ENCODE measurements at regions not wholly inside any gene's neighbourhood (a gene's known extent, or its start where the extent isn't known, plus 50 kb on each side); places are given as distances from the start of the nearest gene placed in this dataset.

DNA sequence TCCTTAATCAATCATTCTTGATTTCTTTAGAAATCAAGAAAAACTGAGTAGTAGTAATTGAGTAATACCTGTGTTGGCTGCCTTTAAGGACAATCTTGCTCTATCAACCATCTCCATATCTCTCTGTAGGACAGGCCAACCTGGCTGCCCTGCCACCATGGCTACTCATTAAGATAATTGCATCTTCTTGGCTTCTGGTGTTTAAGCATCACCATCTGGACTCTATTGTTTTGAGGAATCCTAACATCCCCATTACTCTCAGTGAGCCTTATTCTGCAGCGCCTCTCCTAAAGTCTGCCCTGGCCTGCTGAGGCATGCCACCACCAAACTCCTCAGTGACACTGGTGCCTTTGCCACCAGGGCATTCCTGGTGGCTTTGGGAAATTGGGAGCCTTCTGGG is 442.6 kb upstream of the ZNF507 start:
- ATAC-seq: no peak

DNA sequence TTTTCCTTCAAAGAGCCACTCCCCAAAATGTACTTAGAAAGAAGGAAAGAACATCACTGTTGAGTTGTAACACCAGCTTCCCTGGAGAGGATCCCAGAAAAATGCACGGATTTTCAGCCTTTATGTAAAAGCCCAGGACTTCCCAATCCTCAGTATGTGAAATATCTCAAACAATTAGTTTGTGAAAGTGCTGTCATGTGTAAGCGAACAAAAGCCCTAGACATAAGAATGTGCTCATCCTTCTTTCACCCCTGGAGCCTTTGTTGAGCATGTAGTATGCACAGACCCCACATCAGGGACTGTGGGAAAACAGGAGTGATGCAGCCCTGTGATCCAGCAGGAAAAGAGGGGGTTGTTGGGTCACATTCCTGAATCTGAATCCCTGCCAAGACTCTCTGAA is 441.4 kb upstream of the ZNF507 start:
- no peak for ATAC-seq

DNA sequence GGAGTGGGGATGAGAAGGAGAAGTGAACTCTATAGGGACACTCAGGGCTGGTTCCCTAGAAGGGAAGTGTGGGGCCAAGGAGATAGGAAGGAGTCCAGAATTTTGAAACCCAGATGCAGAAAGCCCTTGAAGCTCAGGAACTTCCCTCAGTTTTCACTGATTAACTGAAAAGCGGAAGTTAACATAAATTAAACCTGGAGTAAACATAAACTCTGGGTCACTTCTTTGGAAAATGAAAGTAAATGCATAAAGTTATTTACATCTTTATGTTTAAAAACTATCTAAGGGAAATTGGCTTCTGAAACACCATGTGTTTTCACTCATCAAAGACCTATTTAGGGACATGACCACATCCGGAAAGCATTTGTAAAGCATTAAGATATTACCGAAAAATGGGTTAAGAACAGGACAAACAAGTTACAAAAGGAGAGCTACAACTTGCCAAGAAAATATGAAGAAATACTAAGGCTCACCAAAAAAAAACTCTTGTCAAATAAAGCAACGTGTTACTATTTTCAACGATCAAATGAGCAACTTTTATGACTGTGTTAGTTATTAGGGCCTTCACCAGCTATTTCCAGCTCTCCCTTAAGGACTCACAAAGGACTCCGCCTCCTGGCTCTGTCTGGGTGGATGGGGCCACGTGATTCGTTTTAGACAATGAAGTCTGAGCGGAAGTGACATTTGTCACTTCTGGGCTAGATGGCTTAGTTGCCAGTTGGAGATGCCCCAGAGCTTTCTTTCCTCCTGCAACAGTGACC is 439.1 kb upstream of the ZNF507 start:
- no peak for ATAC-seq

DNA sequence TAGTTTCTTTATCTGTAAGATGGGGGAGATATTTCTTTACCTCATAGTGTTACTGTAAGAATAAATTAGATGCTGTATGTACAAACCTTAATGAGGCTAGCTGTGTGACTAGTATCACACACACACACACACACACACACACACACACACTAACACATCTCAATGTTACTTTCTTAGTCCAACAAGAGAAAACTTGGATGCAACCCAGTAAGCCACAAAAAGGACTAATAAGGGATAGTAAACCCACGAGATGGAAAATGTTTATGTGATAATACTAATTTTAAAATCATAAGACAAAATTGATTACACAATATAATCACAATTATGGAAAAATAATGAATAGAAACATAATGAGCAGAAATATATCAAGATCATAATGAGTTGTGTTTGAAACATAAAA is 437.7 kb upstream of the ZNF507 start:
- no peak for ATAC-seq

DNA sequence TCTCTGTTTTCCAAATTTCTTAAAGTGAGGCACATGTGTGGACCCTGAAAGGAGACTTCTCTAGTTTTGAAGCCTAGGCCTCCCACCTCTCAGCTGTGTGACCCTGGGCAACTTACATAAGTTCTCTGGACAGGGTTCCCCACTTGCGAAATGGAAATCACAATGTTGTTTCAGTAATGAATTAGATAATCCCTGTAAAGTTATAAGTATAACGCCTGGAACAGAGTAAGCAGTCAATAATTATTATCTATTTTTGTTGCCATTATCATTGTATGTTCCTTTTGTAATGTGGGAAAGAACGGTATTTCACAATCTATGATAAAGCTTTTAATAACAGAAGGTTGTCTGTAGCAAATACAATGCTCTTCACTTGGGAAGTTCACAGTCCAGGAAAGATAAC is 437.3 kb upstream of the ZNF507 start:
- ATAC-seq: no peak

DNA sequence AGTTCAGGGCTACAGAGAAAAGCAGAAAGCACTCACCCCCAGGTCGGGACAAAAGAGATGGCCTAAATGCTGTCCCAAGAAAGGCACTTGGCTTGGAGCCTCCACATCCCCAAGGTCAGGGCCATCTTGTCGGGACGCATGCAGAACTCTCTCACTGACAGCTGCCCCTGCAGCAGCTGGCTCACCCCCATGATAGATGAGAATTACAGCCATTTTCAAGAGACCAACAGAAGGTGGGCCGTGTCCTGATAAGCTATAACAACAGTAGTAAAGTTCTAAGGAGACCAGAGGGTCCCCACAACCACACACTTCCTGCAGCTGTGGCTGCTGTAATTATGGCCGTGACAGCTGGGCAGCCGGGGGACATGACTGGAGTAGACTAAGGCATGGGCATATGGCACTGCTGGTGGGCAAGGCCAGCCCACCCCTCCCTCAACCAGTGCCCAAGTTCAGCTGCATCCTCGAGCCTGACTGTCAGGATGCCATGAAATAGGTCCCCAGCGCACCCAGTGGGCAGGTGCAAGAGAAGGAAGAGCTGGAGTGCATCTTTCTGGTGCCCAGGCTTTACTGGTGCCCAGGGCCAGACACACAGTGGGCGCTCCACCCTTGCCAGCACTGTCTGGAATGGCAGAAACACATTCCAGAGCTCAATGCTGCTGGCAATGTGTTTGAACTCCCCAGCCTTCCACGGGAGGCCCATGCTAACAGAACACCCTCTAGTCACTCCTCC is 436.7 kb upstream of the ZNF507 start:
- no peak for ATAC-seq

DNA sequence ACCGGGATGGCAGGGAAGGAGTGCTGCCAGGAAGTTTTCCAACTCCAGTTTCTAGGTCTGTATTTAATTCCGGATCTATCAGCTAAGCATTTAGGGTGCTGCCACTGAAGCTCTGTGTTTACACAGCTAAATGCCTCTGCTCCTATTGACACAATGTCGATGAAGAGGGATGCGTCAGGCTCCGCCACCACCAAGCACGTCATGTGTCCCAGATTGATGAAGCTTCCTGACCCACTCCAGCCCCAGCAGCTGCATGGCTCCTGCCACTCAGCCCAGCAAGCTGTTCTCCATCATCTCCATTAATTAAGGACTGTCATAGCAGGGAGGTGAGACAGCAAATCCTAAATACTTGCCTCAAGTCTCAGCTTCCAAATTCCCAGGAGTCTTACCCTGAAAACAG is 435.2 kb upstream of the ZNF507 start:
- ATAC-seq: no peak

DNA sequence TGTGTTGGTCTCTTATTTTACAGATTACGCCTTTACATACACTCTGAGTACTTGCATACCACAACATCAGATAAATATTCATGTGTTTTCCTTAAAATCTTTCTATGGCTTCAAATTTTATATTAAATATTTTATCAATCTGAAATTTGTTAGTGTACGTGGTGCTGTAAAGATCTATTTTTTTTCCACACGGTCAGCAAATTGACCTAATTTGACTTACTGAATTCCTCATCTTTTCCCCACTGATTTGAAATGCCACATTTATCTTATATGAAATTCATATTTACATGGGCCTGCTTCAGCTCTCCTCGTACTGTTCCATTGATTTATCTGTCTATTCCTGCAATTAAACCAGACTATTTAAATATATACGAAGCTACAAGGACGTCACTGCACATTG is 433.8 kb upstream of the ZNF507 start:
- ATAC-seq: no peak

DNA sequence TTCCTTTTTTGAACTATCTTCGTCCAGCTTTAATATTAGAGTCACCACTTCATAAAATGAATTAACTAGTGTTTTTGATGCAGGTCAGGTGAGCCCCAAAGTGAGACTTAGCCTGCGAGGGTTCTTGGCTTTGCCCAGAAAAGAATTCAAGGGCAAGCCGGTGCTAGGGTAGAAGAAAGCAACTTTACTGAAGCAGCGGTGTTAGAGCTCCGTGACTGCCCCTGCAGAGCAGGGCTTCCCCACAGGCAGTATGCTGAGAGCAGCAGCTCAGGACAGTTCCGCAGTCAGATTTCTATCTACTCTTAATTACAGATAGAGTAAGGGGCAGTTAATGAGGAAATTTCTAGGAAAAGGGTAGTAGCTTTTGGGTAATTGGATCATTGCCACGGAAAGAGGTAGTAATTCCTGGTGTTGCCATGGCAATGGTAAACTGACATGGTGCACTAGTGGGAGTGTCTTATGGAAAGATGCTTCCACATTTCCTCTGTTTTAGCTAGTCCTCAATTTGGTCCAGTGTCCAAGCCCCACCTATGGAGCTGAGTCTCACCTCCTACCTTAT is 432.2 kb upstream of the ZNF507 start:
- no peak for ATAC-seq

DNA sequence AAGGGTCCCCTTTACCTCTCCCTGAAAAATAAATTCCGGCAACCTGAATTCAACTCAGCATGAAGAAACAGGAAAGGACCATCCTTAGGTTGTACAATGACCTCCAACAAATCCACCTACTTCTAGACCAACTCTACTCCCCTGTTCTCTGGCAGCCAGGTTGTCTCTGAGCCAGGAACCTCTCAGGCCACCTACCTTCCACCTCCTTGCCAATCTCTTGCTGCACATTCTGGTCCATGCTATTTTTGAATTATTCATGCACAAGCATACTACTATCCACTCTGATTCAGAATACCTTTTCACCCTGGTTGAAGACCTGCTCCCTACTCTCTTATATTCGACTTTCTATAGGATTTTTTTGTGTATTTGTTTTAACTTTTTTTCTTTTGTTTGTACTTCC is 415.0 kb upstream of the ZNF507 start:
- no peak for ATAC-seq

DNA sequence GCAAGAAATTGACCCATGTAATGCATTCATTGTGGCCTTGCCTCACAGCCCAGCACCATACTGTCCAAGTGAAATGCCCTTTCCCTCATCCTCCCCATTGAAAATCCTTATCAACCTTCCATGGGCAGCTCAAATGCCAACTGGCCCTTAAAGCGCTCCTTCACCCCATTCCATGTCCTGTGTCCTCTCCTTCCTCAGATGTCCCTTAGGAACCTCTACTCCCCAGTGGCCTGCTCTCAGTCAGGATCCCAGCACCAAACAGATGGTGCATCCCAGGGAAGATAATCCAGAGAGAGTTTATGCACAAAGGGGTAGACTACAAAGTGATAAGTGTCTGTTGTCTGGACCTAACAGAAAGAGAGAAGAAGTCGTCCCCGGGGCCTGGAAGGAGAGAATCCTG is 407.4 kb upstream of the ZNF507 start:
- no peak for ATAC-seq

DNA sequence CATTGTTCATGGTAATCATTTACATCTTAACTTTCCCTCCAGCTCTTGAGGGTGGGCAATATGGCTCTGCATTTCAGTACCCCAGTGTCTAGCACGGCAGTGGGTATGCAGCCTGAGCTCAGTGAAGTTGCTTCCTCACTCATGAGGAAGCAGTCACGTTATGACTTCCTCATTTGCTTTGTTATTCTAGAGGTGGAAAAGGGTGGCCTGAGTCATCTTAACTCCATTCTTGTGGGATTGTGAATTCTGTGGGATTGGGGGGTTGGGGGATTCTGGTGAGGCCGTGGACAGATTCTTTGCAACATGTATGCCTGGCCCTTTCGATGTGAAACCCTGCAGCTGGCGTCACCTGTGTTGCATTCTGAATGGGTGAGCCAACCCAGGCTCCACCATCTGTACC is 406.7 kb upstream of the ZNF507 start:
- no peak for ATAC-seq

DNA sequence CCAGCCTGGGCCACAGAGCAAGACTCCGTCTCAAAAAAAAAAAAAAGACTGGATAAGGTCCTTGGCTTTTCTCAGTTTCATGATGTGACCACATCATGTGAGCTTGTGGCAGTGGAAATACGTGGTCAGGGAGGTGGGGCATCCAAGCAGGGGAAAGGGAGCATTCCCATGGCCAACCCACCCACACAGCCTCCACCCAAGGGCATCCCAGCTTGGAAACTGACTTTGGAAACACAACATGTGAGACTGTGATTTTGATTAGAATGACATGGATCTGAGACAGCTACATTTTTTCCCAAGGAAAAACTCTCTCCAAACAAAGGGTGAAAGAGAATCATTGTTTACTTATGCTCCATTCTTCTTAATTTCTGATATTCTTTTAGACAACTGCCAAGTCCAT is 405.0 kb upstream of the ZNF507 start:
- ATAC-seq: no peak

DNA sequence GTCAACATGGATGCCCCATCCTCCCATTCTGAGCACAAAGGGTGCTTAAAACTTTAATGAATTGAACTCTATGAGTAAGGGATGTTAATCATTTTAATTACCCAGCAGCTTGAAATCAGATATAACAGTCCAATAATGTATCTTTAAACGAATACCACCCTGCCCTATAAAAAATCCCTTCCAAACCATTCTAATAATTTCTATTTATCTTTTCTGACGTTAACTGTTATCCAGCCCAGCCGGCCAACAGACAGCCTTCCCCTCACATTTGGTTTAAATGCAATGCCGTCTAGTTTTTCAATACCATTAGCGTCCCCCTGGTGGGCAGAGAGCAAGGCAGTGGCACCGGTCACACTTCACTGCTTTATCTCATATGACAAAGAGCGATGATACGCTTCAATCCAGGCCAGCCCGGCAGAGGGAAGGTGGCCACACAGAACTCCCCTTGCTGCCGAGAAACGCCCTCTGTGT is 402.2 kb upstream of the ZNF507 start:
- ATAC-seq: no peak

DNA sequence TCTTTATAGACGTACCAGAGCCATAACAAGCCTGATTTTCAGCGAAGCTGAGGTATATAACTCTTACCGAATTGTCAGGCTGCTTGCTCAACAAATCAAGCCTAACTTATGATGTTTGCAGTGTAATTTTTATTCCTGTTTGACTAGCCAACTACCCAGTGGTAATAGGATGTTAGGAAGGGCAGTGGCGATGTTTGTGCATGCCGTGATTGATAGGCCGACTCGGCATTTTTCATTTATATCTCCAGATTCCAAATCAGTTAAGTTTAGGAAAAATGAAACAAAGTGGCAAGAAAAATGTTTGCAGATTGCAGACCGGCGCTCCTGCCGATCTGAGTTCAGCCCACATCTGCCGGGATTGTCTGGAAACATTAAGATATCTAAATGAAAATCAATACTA is 401.6 kb upstream of the ZNF507 start:
- ATAC-seq: no peak

DNA sequence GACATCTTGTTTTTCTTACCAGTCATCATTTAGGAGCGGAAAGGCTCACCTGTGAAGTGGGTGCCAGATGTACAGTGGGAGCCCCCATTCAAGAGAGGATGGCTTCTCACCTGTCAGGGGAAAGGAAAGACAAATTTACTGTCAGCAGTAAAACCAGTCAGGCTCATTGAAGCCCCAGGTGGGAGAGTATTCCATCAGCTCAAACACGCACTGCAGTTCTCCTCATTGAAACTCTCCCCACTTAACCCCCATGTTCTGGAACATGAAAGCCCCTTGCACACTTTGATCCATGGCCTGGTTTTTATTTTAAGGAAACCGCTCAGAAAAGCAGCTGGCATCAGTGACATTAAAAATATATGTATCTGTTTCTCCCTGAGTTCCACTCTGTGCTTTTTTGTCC is 401.1 kb upstream of the ZNF507 start:
- no peak for ATAC-seq

DNA sequence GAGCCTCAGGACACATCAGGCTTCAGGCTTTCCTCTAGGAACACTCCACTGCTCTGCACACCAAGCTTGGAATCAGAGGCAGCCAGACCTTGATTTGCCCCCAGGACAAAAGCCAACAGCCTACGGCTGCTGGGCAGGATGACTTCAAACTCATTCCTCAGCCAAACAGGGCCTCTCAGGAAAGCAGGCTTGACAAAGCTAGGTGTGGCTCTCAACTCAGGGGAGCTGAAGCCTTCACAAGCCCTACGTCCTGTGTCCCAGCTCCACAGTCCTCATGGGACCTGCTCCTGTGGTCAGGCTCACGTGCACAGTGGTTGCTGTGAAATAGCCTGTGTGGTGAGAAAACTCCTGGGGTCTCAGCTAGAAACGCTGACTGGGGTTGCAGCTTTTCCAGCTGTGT is 398.9 kb upstream of the ZNF507 start:
- ATAC-seq: no peak

DNA sequence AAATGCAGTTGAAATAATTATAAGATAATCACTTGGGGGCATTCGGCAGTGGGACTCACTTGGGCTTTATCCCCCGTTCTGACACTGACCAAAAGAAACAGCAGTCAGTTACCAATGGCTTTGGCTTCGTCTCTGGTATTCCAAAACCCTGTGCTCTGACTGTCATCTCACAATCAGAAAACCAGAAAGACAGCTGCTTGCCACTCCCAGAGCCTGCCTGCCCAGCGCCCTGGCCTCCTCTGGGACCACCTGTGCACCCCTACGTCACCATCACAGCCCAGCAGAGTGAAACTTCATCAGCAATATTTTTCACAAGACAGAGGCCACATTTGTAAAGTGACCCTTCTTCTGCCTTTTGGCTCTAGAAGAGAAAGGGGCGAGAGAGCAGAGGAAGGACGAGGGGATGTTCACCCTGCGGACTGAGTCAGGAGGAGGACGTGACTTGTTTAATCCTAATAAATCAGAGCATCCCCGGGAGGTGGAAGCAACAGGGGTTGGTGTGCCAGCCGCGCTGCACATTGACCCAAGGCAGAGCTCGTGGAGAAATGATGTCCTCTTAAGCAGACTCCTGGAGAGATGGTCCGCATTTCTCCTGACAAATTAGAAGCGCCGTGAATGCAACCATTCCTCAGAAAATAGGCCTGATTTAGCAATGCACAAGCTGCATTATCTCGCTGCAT is 397.8 kb upstream of the ZNF507 start:
- no peak for ATAC-seq

DNA sequence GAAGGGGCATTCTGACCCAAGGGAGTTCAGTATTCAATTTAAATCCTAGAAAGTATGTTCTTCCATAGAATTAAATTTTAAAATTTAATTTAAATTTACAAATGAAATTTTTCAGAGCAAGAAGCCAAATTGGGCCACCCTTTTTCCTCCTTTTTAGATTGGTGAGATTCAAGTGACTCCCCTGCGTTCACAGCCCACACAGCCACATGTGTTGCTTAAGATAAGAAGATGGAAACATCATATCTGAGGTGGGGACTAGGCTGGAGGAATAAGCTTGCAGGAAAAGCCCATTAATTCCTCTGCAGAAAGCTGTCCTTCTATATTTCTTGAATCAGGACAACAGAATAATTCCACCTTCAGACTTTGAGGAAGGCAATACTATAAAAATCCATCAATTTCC is 392.7 kb upstream of the ZNF507 start:
- no peak for ATAC-seq

DNA sequence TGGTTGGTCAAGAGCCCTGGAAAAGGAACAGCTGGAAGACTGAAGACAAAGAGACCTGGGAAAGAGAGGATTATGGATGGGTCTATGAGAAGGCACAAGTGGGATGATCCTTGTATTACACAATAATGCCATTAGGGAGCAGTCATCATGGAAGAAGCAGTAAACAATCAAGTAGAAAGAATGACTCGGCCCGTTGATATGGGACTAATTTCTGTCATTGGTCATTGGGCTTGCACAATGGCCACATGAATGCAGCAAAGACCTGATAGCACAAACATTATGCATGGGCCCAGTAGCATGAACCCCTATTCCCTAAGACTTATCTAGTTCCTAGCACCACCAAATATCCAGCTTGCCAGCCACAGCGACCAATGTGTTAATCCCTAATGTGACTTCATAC is 390.3 kb upstream of the ZNF507 start:
- no peak for ATAC-seq

DNA sequence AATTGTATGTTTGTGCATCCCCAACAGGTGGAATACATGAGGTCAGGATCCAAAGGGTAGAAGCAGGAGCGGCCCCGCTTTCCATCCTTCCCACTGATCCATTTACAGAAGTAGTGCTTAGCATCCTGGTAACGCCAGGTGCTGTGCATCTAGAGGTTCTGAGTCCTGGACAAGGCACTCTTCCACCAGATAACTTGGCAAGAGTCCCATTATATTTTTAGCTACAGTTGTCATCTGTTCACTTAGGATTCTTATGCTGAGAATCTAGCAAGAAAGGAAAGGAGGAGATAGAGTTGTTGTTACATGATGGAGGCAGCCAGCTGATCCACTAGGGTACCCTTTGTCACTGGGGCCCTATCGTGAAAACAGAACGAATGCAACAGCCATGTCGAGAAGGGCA is 389.5 kb upstream of the ZNF507 start:
- no peak for ATAC-seq

DNA sequence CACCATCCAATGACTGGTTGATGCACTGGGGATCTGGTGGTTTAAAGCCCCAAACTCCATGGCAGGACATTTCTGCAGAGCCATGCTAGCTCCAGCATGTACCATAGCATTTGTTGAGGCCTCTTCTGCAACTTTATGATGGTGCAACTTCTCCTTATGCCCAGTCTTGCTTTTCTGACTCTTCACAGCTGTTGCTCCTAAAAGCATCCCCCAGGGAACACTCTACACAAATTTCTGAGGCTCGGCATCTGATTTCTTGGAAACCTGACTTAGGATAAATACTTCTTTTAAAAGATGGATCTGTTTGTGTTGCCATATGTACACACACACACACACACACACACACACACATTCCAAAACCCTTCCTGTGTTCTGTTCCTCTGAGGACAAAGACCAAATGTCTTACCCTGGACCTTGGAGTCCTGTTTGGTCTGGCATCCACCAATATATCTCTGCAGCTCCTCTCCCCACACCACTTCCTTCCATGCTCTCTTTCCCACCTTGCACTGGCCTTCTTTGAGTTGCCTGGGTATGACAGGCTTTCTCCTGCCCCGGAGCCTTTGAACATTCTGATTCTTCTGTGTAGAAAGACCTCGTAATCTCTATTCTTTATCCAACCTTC is 388.5 kb upstream of the ZNF507 start:
- no peak for ATAC-seq

DNA sequence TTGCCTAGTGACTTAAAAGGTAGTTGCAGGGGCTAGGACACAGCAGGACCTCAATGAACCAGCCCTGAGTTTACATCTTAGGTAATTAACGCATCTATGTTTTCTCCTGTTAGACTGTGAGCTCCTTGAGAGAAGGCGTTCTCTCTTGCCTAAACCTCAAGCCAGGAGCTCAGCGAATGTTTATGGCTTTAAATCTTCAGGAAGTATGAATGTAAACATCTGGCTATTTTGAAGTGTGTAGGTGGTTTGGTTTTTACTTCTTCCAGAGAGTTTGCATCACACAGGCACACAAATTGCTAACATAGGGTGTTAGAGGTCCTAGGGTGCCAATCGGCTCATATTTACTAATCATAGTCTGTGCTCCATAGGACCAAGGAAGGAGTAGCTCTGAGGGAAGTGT is 387.7 kb upstream of the ZNF507 start:
- ATAC-seq: no peak

Data from activated CD4-positive, CD25-positive, alpha-beta regulatory T cell treated with anti-CD3 and anti-CD28 coated beads, Interleukin-2, amount 50 U/mL, for 24 hours (primary cell).